Bronchial epithelial cell (primary cell): ENCODE measurements at regions not wholly inside any gene's neighbourhood (a gene's known extent, or its start where the extent isn't known, plus 50 kb on each side); places are given as distances from the start of the nearest gene placed in this dataset.

Experiments
- DNase-seq: peaks from one replicate; pipeline ENCODE4 v3.0.0-alpha.2; 2010; ENCODE audit warnings: low read depth
- FAIRE-seq: peaks from 2 replicates; lab custom pipeline; 2011; peaks lifted over from hg19 to GRCh38; lab: Jason Lieb, UNC
- H3K27me3 ChIP-seq: 2 replicates; pipeline ENCODE4 v1.5.1; 2011; ENCODE audit warnings: low read length; ENCODE audit not compliant: control insufficient read depth, insufficient read depth
- H3K36me3 ChIP-seq: 2 replicates; pipeline ENCODE4 v1.5.1; 2011; ENCODE audit warnings: low read length; ENCODE audit not compliant: control insufficient read depth, insufficient read depth
- H3K4me3 ChIP-seq: 2 replicates; pipeline ENCODE4 v1.5.1; 2011; ENCODE audit warnings: mild to moderate bottlenecking, low read depth, low read length, control low read depth
- CTCF ChIP-seq: IDR thresholded peaks from 2 replicates; pipeline ENCODE4 v1.5.1; 2011; ENCODE audit warnings: mild to moderate bottlenecking, moderate library complexity, low read length, control low read depth, inconsistent platforms; ENCODE audit not compliant: insufficient read depth, severe bottlenecking

- TF ChIP-seq CTCF, result no peak
- FAIRE-seq, result no peak
These were observed 119.1 kb downstream of the SOX1 start for GRCh38 chr13:112186091-112186490.

GRCh38 chr13:112187527-112188297 lies 120.8 kb downstream of the SOX1 start:
- Histone ChIP-seq H3K27me3 (no peaks in the 10 kb centered on the region), H3K4me3 (no peak overlapping the region), H3K36me3 (no peaks in the 10 kb centered on the region)
- FAIRE-seq, result peak; percentile 82
- DNase-seq, result no peak
- TF ChIP-seq CTCF, result no peak

More at GRCh38 chr13:112186091-112186490, 119.1 kb downstream of the SOX1 start:
- no peaks in the 10 kb centered on the region for H3K27me3 ChIP-seq
- DNase-seq, result no peak
- H3K36me3 ChIP-seq, result no peaks in the 10 kb centered on the region
- no peak overlapping the region for H3K4me3 ChIP-seq

- Histone ChIP-seq H3K27me3 (no peaks in the 10 kb centered on the region), H3K4me3 (no peak overlapping the region), H3K36me3 (no peaks in the 10 kb centered on the region)
- DNase-seq (no peak), FAIRE-seq (no peak)
- TF ChIP-seq CTCF, result no peak
These were observed 121.3 kb downstream of the SOX1 start for GRCh38 chr13:112188298-112188610.

GRCh38 chr13:112193463-112194166 lies 126.7 kb downstream of the SOX1 start:
- Histone ChIP-seq H3K36me3 (no peaks in the 10 kb centered on the region), H3K4me3 (no peak overlapping the region), H3K27me3 (no peaks in the 10 kb centered on the region)
- no peak for FAIRE-seq
- no peak for DNase-seq
- no peak for TF ChIP-seq CTCF

GRCh38 chr13:112194167-112194530 lies 127.2 kb downstream of the SOX1 start:
- TF ChIP-seq CTCF, result no peak
- FAIRE-seq, result no peak
- no peak overlapping the region for H3K4me3 ChIP-seq
- no peaks in the 10 kb centered on the region for H3K27me3 ChIP-seq
- H3K36me3 ChIP-seq, result no peaks in the 10 kb centered on the region
- DNase-seq, result no peak
